GM18505 (cell line): ENCODE measurements at regions not wholly inside any gene's neighbourhood (a gene's known extent, or its start where the extent isn't known, plus 50 kb on each side); places are given as distances from the start of the nearest gene placed in this dataset.
"Not testable (repeated sequence)": the region's sequence is repeated elsewhere in the genome, so short reads cannot be mapped to it uniquely, and the experiment has no call there.

Experiments used
- ATAC-seq: cut with Tn5 transposase; IDR thresholded peaks from one replicate; pipeline ENCODE4 v1.9.1; 2021; ENCODE audit not compliant: unreplicated experiment
- POLR2A ChIP-seq: IDR thresholded peaks from 4 replicates; pipeline ENCODE4 v1.6.1; 2011; ENCODE audit warnings: borderline replicate concordance; ENCODE audit not compliant: insufficient read depth, insufficient read length; ENCODE audit errors: extremely low read depth

DNA sequence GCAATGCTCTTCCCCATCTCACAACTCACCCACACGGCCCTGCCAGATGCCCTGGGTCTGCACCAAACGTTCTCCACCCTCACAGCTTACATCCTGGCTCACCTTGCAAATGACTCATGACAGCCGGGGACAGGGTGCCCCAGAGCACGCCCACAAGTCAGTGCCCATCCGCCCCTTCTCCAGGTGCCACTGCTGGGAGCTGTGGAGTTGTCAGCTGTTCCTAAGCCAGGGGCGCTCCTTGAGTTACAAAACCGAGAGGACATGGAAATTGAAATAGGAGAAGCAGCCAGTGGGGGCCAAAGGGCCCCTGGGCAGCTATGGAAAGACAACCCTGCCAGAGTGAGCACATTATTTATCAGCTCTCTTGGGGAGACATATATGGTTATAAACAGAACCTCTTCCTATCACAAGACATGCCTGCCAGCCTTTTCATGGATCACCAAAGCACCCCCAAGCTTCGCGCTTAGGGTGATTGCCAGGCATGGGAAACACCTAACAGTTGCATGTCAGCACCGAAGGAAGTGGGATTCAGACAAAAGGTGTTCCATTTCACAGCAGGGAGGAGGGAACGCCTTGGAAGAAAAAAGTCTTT lies 236.8 kb downstream of the LY86 start:
- no peak for ATAC-seq
- no peak for TF ChIP-seq POLR2A

DNA sequence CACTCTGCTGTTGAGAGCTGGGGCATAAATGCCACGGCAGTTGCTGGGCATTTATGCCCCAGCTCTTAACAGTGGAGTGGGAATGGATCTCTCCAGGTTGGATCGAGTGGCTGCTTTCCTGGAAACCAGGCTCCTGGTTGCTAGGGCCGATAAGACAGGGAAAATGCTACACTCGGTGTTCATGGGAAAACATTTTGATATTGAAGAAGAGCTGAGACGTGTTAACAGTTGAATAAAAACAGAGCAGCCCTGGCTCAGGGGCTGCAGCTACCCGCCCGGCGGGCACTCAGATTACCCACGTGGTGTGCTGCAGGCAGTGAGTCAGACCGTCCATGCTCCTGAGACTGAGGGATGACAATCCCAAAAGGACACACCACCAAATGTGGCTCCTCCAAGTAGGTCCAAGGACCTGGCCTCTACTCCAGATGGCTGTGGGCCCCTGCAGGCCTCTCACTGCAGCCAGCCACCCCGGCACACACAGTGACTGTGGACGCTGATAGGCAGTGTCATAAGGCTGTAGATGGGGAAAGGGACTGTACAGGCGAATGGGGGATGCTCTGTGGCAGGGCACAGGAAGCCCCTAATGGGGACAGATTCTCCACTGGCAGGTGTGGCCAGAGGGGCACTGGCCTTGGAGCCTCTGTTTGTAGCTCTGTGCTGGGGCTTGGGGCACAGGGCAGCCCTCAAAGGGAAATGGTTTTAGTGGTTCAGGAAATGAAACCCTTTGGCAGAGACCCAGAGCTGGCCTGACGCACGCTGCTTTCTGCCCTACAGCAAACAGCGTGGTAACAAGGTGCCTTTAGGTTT lies 237.8 kb downstream of the LY86 start:
- peak; percentile 86 for ATAC-seq

DNA sequence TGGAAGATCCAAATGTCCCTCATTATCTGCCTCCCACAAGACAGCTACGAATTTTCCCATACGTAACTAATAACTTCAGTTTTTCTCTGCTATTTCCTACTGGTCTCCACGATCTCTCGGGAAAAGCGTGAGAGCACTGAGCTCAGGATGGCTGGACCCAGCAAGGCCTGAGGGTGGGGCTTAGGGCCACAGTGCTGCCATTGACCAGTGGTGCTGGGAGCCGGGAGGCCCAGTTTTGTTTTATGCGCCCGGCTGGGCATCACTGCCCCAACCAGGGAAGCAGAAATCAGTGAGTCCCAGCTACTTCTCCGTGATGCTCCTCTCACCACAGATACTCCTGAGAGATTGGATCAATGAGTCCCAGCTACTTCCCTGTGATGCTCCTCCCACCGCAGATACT lies 238.4 kb downstream of the LY86 start:
- TF ChIP-seq POLR2A, result no peak
- no peak for ATAC-seq

More for the DNA sequence above, 237.8 kb downstream of the LY86 start:
- TF ChIP-seq POLR2A, result no peak

DNA sequence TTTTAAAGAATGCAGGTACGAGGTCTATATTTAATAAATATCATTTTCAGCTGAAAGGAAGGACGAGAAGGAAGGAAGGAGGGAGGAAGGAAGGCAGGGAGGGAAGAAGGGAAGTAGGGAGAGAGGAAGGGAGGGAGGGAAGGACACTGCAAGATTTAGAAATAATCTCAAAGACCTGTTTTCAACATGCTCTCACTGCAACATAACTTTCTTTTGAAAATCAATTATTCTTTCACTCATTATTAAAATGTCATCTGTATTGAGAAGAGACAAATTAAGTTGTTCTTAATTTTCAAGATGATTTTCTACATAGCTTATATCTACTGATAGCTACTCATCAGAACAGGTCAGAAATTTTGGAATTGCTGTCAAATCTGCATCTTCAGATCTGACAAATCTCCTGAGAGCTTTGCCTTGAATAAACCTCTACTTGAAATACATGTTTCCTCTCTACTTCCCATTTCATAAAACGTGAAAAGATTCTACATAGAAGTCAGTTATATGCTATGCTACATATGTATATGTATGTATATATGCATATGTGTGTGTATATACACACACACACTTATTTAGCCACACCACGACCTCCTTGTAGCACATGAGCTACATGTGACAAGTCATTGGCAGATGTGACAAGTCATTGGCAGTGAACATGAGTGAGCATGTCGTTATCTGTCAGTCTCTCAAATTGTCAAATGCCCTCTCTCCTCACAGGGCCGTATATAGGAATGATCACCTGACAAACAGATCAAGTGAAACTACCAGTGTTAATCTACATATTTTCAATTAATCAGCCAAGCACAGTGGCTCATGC lies 241.6 kb downstream of the LY86 start:
- no peak for ATAC-seq
- TF ChIP-seq POLR2A, result no peak

DNA sequence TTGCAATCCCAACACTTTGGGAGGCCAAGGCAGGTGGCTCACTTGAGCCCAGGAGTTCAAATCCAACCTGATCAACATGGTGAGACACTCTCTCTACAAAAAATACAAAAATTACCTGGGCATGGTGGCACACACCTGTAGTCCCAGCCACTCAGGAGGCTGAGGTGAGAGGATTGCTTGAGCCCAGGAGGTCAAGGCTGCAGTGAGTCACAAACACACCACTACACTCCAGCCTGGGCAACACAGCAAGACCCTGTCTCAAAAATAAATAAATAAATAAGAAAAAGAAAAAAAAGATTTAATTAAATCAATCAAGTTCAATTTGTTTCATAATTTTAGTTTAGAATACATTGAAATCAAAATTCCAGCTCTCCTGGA lies 242.2 kb downstream of the LY86 start:
- ATAC-seq, result not testable (repeated sequence)

DNA sequence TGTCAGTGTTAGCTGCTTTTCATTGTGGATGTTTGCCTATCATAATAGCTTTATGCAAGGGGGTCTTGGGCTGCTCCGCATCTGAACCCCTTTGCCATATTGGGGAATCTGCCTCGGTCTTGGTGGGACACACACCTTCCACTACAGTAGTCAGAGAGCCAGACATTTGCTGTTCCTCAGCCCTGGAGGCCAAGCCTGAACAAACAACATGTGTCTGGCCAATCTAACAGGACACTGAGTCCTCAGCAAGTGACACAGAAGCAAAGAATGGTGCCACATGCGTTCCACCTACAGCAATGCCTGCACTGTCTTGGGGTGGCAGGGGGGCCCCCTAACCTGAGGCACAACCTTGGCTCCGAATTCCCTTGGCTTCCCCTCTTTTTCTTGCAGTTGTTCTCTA lies 243.9 kb downstream of the LY86 start:
- no peak for TF ChIP-seq POLR2A
- ATAC-seq, result no peak

DNA sequence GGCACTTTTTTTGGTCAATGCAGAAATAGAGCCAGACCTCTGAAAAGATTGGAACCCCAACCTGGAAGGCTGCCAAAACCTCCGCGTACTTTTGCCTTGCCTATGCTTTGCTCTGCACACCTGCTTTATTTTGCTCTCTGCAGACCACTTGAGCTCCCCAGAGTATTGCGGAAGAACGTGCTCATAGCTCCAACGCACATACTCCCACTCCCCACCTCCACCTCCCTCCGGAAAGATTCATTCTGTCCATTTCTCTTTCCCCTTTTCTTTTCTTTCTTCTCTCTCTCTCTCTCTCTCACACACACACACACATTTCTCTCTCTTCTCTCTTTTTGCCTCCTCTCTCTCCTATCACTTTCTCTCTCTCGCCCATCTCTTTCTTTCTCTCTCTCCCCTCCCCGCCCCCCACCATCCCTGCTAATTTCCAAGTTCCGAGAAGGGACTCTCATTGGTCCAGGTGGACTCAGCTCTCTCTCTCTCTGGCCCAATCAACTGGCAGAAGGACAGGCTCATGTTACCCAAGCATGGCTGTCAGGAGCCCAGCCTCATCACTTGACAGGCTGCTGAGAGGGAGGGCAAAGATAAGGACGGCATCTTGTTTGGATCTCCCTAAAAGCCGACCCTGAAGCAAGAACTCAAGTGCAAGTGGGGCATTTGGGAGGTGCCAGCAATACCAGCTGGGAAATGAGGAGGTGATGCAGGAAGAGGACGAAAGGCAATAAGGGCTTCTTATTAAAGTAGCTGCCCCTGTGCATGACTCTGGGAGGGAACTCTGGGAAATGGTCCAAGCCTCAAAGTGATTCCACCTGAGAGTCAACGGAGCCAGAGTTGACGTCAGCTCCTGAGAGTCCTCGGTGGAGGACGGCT lies 246.1 kb downstream of the LY86 start:
- ATAC-seq, result no peak
- no peak for TF ChIP-seq POLR2A

DNA sequence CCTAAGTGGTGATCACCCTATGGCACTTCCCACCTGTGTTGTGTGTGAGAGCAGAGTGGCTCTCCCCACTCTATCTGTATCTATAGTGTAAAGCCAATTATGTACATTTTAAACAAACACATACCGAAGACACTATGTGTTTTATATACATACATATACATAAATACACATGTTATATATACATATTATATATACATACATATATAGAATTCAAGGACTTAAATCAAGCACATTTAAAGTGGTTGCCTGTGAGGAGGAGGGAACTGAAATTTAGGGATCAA lies 246.6 kb downstream of the LY86 start:
- ATAC-seq, result no peak
- no peak for TF ChIP-seq POLR2A

DNA sequence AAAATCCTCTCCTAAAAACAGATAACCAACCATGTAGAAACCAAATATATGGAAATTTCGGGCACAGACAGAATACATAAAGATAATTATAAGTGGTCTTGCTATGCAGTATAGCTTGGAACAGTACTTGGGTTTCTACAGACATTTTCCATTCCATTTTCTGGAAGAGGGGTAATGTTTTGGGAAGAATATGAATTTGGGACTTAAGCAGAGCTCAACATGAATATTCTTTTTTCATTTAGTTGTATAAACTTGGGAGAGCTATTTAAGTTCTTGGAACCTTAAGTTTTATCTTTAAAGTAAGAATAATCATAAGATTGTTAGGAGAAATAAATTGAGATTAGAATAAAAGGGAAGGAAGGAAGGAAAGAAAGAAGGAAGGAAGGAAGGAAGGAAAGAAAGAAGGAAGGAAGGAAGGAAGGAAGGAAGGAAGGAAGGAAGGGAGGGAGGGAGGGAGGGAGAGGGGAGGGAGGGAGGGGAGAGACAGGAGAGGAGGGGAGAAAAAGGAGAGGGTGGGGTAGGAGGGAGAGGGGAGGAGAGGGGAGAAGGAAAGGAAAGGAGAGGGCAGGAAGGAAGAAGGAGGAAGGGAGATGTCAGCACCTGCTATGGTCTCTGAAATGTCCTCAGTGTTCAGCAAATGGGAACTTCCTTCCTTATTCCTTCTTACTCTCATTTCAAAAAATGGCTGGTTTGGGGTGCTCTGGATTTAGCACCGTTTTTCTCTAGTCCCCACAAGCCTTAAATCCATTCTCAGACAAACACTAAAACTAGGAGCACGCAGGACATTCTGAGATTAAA lies 248.3 kb downstream of the LY86 start:
- no peak for TF ChIP-seq POLR2A
- ATAC-seq, result no peak

DNA sequence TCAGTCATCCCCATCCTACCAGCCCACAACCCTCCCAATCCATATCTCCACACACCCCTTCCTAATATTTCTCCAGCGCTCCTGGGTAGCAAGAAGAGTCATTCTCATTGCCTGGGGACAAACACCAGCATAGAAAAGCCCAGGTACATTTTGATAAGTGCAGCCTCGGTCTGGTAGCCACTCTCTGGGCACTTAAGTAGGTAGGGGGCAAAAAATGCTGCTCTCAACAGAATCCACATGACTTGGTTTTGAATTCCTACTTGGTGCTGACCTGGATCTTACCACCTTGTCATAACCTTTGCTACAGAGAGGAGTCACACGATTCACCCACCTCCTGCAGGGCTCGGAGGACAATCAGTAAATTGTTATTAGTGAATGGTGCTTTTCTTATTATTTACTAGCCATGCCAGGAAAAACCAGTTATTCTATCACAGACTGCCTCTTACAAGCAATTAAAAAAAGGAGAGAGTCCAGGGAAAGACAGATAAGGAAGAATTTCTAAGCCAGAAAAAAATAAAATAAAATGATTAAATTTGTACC lies 249.1 kb downstream of the LY86 start:
- TF ChIP-seq POLR2A, result no peak
- no peak for ATAC-seq

DNA sequence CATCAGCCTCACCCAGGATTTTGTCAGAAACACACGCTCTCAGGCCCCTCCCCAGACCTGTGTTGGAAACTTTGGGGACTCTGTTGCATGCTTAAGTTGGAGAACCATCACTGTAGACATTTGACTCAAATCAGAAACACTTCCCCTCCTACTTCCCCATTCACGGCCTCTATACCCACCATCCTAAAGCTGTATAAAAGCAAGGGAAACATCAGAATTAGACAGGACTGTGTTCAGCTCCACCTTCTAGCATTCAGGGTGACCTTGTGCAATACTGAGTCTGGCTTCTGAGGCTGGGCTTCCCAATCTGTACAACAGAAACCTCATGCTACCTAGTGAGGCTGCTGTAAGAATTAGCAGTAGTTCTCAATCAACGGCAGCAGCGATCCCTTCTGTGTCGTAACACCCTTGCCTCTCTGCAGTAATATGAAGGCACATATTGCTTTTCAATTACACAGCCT lies 252.3 kb downstream of the LY86 start:
- no peak for TF ChIP-seq POLR2A
- peak; percentile 84 for ATAC-seq

DNA sequence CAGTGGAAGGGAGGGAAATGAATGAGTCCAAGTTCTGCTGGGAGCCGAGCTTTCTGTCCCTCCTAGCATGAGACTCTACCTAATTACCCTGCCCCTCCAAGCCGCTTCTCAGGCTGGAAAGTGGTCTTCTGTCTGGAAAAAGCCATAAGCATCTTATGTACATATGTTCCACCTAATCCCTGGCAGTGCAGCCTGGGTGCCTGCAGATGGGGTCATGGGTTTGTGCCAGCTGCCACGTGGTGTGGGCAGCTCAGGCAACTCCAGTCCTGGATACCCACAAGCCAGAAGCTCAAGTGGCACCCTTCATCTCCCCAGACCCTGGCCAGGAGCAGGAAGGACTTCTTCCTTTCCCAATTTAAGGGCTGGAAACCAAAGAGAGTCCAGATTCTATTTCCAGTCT lies 253.1 kb downstream of the LY86 start:
- TF ChIP-seq POLR2A, result no peak
- no peak for ATAC-seq

DNA sequence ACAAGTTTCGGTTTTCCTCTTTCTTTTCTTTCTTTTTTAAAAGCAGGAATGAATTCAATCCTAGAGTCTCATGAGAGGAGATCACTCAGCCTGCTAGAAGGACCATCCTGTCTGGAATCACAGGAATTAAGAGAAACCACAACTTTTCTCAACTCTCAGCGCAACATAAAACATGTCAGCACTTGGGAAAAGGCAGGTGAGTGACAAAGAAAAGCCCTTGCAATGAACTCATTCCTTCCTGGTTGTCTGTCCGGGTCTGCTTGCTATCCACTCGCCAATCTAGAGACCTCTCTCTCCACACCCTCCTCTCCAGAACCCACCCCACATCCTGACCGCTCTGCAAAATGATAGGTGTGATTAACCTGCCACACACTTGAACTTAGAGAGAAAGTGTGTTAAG lies 253.8 kb downstream of the LY86 start:
- no peak for ATAC-seq
- no peak for TF ChIP-seq POLR2A

DNA sequence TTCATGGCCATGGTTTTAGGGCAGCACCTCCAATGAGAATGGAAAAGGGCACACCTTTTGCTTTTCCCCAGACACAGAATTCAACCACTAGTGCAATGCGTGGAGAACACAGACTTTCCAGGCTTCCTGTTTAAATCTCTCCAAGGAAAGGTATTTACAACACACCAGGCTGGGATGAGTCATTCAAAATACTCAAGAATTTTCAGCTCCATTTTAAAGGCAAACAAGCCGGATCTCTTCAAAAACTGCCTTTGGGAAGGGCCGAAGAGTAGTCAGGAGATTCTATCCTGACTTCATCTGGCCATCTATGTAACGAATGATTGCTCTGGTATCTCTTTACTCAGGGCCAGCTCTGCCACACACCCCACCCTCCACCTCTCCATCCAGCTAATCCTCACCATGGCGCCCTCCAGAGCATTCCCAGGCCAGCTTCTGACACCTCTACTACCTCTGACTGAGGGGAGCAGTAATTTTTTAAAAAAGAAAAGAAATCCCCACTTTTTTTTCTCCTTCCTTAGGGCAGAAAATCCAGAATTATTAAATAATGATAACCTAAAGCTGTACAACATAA lies 254.6 kb downstream of the LY86 start:
- ATAC-seq, result no peak
- TF ChIP-seq POLR2A, result no peak
